Activated CD4-positive, alpha-beta T cell treated with anti-CD3 and anti-CD28 coated beads for 36 hours (primary cell): ENCODE measurements at regions not wholly inside any gene's neighbourhood (a gene's known extent, or its start where the extent isn't known, plus 50 kb on each side); places are given as distances from the start of the nearest gene placed in this dataset.
"Not testable (repeated sequence)": the region's sequence is repeated elsewhere in the genome, so short reads cannot be mapped to it uniquely, and the experiment has no call there.

Experiments
- ATAC-seq: fragments of 200-7000 bp; cut with Tn5 transposase; one replicate; pipeline ENCODE4 v1.10.0; 2021; ENCODE audit warnings: mild to moderate bottlenecking, moderate library complexity
- CTCF ChIA-PET: fragments of 350-600 bp; sonication (Branson Sonifier 250); formaldehyde crosslinking; loops from one replicate; lab custom pipeline; 2021; ENCODE audit warnings: antibody characterized with exemption; lab: Charles Lee
- POLR2A ChIA-PET: fragments of 350-600 bp; sonication (Branson Sonifier 250); formaldehyde crosslinking; loops from one replicate; lab custom pipeline; 2021; ENCODE audit warnings: antibody characterized with exemption, inconsistent platforms; lab: Charles Lee
- DNase-seq: peaks from one replicate; pipeline ENCODE4 v3.0.0-alpha.2; 2020
- H3K27ac Mint-ChIP-seq: one replicate; pipeline ENCODE4 v1.8.0; 2021; ENCODE audit warnings: mixed read lengths
- H3K27me3 Mint-ChIP-seq: one replicate; pipeline ENCODE4 v1.8.0; 2021; ENCODE audit warnings: mixed read lengths
- H3K36me3 Mint-ChIP-seq: one replicate; pipeline ENCODE4 v1.8.0; 2021; ENCODE audit warnings: low read depth, mixed read lengths
- H3K4me1 Mint-ChIP-seq: one replicate; pipeline ENCODE4 v1.8.0; 2021; ENCODE audit warnings: mixed read lengths
- H3K4me3 Mint-ChIP-seq: one replicate; pipeline ENCODE4 v1.8.0; 2021; ENCODE audit warnings: mild to moderate bottlenecking, moderate library complexity, mixed read lengths
- H3K9me3 Mint-ChIP-seq: one replicate; pipeline ENCODE4 v1.8.0; 2021; ENCODE audit warnings: low read depth, mixed read lengths
- intact Hi-C, 2 experiments: fragments of 100-400 bp; cut with DNase I in 1 of 2; cut with micrococcal nuclease in 1 of 2; formaldehyde crosslinking; loops; one replicate each; pipeline versions ENCODE4 v1.14.2 to v1.15.1; 2022 to 2024; cut with DNase I, micrococcal nuclease

- DNase-seq = no peak
- Mint-ChIP-seq H3K4me1 (no peaks in the 10 kb centered on the region), H3K36me3 (no peaks in the 10 kb centered on the region), H3K4me3 (no peak overlapping the region), H3K27ac (no peak overlapping the region), H3K27me3 (no peaks in the 10 kb centered on the region), H3K9me3 (peaks cover 5% of the 10 kb centered on the region)
- intact Hi-C loops = no loop called here
- ChIA-PET POLR2A (no interaction called here), CTCF (no interaction called here)
- ATAC-seq = no peak
These were observed 756.4 kb upstream of the MBL2 start for GRCh38 chr10:53528974-53529373.

GRCh38 chr10:53521046-53521445 lies 748.5 kb upstream of the MBL2 start:
- no peak overlapping the region for H3K27ac Mint-ChIP-seq
- H3K9me3 Mint-ChIP-seq = peaks cover 4% of the 10 kb centered on the region
- no peak overlapping the region for H3K4me3 Mint-ChIP-seq
- ChIA-PET POLR2A (no interaction called here), CTCF (no interaction called here)
- no peaks in the 10 kb centered on the region for H3K4me1 Mint-ChIP-seq
- no peak for DNase-seq
- intact Hi-C loops = no loop called here
- no peaks in the 10 kb centered on the region for H3K27me3 Mint-ChIP-seq
- ATAC-seq = no peak
- no peaks in the 10 kb centered on the region for H3K36me3 Mint-ChIP-seq

DNA sequence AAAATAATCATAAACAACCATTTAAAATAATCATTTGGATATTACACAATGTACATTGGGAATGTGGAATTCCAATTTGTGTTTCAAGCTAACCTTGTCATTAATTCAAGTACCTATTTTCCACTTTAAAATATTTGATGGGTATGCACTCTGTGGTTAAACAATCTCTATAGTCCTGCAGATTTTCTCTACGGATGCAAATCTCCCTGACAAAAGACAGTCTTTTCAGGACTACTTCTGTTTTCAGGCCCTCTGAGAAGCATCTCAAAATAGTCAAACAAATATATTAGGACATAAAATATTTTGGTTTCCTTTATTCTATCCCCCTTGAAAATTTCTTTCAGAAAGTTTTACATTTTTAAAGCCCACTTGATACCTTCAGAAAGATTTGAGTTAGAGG lies 735.6 kb upstream of the MBL2 start:
- H3K9me3 Mint-ChIP-seq = peaks cover 3% of the 10 kb centered on the region
- no peaks in the 10 kb centered on the region for H3K36me3 Mint-ChIP-seq
- CTCF ChIA-PET = no interaction called here
- H3K27ac Mint-ChIP-seq = no peak overlapping the region
- H3K27me3 Mint-ChIP-seq = no peaks in the 10 kb centered on the region
- no peaks in the 10 kb centered on the region for H3K4me1 Mint-ChIP-seq
- DNase-seq (no peak), ATAC-seq (no peak)
- no peak overlapping the region for H3K4me3 Mint-ChIP-seq
- POLR2A ChIA-PET = no interaction called here
- intact Hi-C loops = no loop called here

GRCh38 chr10:53504492-53504891 lies 731.9 kb upstream of the MBL2 start:
- CTCF ChIA-PET, ATAC-seq, H3K36me3 Mint-ChIP-seq, POLR2A ChIA-PET, intact Hi-C loops, H3K27ac Mint-ChIP-seq, H3K27me3 Mint-ChIP-seq, DNase-seq, H3K4me3 Mint-ChIP-seq, H3K4me1 Mint-ChIP-seq: not testable (repeated sequence)
- peaks cover 18% of the 10 kb centered on the region for H3K9me3 Mint-ChIP-seq

- ATAC-seq (no peak), DNase-seq (no peak)
- Mint-ChIP-seq H3K27me3 (no peaks in the 10 kb centered on the region), H3K4me1 (no peaks in the 10 kb centered on the region), H3K9me3 (peaks cover 12% of the 10 kb centered on the region), H3K36me3 (no peaks in the 10 kb centered on the region), H3K27ac (no peak overlapping the region), H3K4me3 (no peak overlapping the region)
- ChIA-PET CTCF (no interaction called here), POLR2A (no interaction called here)
- intact Hi-C loops = no loop called here
These were observed 719.2 kb upstream of the MBL2 start for GRCh38 chr10:53491774-53492173.

- ChIA-PET CTCF (no interaction called here), POLR2A (no interaction called here)
- Mint-ChIP-seq H3K27me3 (no peaks in the 10 kb centered on the region), H3K4me1 (no peaks in the 10 kb centered on the region), H3K36me3 (no peaks in the 10 kb centered on the region), H3K4me3 (no peak overlapping the region), H3K9me3 (peaks cover 18% of the 10 kb centered on the region), H3K27ac (no peak overlapping the region)
- intact Hi-C loops = no loop called here
- ATAC-seq (no peak), DNase-seq (no peak)
These were observed 718.0 kb upstream of the MBL2 start for GRCh38 chr10:53490553-53490952.

DNA sequence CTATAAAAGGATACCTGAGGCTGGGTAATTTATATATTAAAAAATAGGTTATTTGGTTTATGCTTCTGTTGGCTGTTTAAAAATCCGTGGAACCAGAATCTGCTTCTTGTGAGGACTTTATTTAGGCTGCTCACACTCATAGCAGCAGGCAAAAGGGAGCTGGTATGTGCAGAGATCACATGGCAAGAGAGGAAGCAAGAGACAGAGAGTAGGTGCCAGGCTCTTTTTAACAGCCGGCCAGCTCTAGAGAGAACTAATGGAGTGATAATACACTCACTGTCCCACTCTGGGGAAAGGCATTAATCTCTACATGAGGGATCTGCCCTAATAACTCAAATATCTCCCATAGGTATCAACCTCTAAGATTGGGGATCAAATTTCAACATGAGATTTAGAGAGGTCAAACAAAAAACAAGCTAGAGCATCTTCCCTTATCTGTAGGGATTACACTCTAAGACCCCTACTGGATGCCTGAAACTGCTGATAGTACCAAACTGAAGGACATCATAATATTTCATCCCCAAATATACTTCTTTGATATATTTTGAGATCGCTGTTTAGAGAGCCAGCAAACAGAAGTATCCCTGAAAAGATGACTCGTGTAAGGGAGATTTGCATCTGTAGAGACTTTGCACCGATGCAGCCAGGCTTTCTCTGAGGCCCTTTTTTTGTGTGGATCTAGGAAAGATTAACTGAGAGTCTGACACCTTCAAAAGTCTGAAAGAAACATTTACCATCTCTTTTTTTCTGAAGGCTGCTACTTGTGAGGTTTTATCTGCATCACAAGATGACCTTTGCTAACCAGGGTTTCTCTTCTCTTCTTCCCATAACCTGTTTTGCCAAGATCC lies 717.0 kb upstream of the MBL2 start:
- H3K27ac Mint-ChIP-seq = no peak overlapping the region
- no peaks in the 10 kb centered on the region for H3K4me1 Mint-ChIP-seq
- no peaks in the 10 kb centered on the region for H3K27me3 Mint-ChIP-seq
- ATAC-seq (no peak), DNase-seq (no peak)
- intact Hi-C loops = no loop called here
- H3K4me3 Mint-ChIP-seq = no peak overlapping the region
- peaks cover 21% of the 10 kb centered on the region for H3K9me3 Mint-ChIP-seq
- POLR2A ChIA-PET = interaction anchor here (0.7 kb wide), 1 partner anchor 9 kb away, joined by 3 read pairs; no protein-coding TSS in a partner anchor
- CTCF ChIA-PET = no interaction called here
- H3K36me3 Mint-ChIP-seq = no peaks in the 10 kb centered on the region

DNA sequence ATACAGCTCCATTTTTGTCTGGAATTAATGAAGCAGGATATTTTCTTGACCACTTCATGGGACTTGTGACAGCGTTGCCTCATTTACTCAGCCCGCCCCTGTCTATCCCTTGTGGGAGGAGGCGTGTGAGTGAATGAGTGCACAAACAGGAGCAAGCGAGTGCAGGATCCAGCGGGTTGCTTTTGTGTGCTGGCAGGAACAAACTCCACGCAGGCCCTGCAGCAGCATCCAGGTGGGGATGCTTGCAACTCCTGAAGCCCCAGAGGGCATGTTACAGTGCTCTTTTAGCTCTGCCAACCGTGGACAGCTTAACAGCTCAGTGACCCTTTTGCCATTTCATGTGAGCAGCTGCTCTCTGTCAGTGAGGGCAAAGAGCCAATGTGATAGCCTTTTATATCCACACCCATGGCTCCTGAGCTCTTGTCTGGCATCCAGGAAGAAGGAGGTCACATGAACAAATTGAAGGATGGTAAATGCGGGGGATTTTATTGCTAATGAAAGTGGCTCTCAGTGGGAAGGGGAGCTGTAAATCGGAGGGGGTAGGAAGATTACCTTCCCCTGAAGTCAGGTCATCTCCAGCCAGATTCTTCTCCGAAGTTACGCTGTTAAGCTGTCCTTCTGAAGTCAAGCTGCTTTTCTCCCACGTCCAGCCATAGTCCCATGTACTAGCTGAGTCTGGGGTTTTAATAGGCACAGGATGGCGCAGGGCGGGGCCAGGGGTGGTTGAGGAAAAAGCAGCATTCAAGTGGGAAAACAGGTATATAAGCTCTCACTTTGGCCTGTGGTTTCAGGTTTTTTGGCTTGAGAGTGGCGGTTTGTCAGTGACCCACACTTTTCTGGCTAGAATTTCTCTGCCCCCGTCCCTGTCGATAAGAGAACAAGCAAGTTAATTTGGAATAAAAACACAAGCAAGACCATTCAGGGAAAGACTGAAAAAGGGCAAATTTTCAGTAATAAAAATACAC lies 714.7 kb upstream of the MBL2 start:
- H3K27ac Mint-ChIP-seq = no peak overlapping the region
- H3K4me3 Mint-ChIP-seq = no peak overlapping the region
- H3K4me1 Mint-ChIP-seq = no peaks in the 10 kb centered on the region
- no peaks in the 10 kb centered on the region for H3K27me3 Mint-ChIP-seq
- ChIA-PET CTCF (interaction anchor here (0.6 to 1.0 kb wide), 2 partner anchors 629 to 666 kb away, joined by 3 read pairs; no protein-coding TSS in a partner anchor), POLR2A (no interaction called here)
- H3K36me3 Mint-ChIP-seq = no peaks in the 10 kb centered on the region
- DNase-seq (no peak), ATAC-seq (no peak)
- intact Hi-C loops = no loop called here
- H3K9me3 Mint-ChIP-seq = peaks cover 15% of the 10 kb centered on the region

DNA sequence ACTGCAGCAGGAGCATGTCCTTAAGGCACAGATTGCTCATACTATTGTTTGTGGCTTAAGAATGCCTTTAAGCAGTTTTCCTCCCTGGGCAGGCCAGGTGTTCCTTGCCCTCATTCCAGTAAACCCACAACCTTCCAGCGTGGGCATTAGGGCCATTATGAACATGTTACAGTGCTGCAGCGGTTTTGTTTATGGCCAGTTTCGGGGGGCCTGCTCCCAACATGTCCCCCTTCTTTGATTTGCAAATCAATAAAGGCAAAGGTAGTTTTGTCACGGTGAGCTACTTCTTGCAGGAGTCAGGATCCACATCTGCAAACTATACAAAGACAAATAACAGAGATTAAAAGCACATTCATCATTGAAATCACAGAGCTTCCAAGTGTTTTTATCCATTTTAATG lies 712.8 kb upstream of the MBL2 start:
- intact Hi-C loops, H3K27me3 Mint-ChIP-seq, H3K27ac Mint-ChIP-seq, H3K4me1 Mint-ChIP-seq, H3K4me3 Mint-ChIP-seq, POLR2A ChIA-PET, ATAC-seq, CTCF ChIA-PET, DNase-seq, H3K36me3 Mint-ChIP-seq: not testable (repeated sequence)
- H3K9me3 Mint-ChIP-seq = peaks cover 17% of the 10 kb centered on the region

- CTCF ChIA-PET = no interaction called here
- ATAC-seq = no peak
- intact Hi-C loops = no loop called here
These were observed 706.8 kb upstream of the MBL2 start for GRCh38 chr10:53479365-53479764.

GRCh38 chr10:53477313-53477675 lies 704.7 kb upstream of the MBL2 start:
- intact Hi-C loops = no loop called here
- H3K4me3 Mint-ChIP-seq = no peak overlapping the region
- ATAC-seq (no peak), DNase-seq (no peak)
- H3K4me1 Mint-ChIP-seq = no peaks in the 10 kb centered on the region
- H3K36me3 Mint-ChIP-seq = no peaks in the 10 kb centered on the region
- H3K27ac Mint-ChIP-seq = no peak overlapping the region
- ChIA-PET POLR2A (no interaction called here), CTCF (no interaction called here)
- peaks cover 1% of the 10 kb centered on the region for H3K9me3 Mint-ChIP-seq
- H3K27me3 Mint-ChIP-seq = no peaks in the 10 kb centered on the region

More at GRCh38 chr10:53479365-53479764, 706.8 kb upstream of the MBL2 start:
- no peaks in the 10 kb centered on the region for H3K27me3 Mint-ChIP-seq
- POLR2A ChIA-PET = no interaction called here
- DNase-seq = no peak
- no peak overlapping the region for H3K27ac Mint-ChIP-seq
- no peaks in the 10 kb centered on the region for H3K36me3 Mint-ChIP-seq
- H3K9me3 Mint-ChIP-seq = peaks cover 1% of the 10 kb centered on the region
- no peaks in the 10 kb centered on the region for H3K4me1 Mint-ChIP-seq
- H3K4me3 Mint-ChIP-seq = no peak overlapping the region
